A673 (cell line): ENCODE measurements at regions not wholly inside any gene's neighbourhood (a gene's known extent, or its start where the extent isn't known, plus 50 kb on each side); places are given as distances from the start of the nearest gene placed in this dataset.

ENCODE experiments used
- BruUV-seq: library from RNA; stranded (reverse); fragments of 400-500 nt; replicated peaks from 2 replicates; lab custom pipeline; 2021; lab: Mats Ljungman, UMichigan
- CTCF ChIA-PET: fragments of 300-600 bp; sonication (Branson Sonifier 250); formaldehyde crosslinking; loops from one replicate; lab custom pipeline; 2022; ENCODE audit warnings: antibody characterized with exemption; lab: Charles Lee
- POLR2A ChIA-PET: fragments of 300-600 bp; sonication (Branson Sonifier 250); formaldehyde crosslinking; loops from one replicate; lab custom pipeline; 2022; ENCODE audit warnings: antibody characterized with exemption; ENCODE audit not compliant: low non-redundant PET; lab: Charles Lee
- DNase-seq: peaks from one replicate; pipeline ENCODE4 v3.0.0-alpha.2; 2015; ENCODE audit warnings: low spot score
- H3K27ac ChIP-seq: fragments of 200-600 bp; sonication (generic); 2 replicates; pipeline ENCODE4 v1.5.1; 2016; ENCODE audit warnings: mixed run types, low read depth, mild to moderate bottlenecking, mixed read lengths, antibody characterized with exemption, low read length; ENCODE audit not compliant: poor library complexity, severe bottlenecking
- H3K27me3 ChIP-seq: fragments of 200-600 bp; sonication (generic); replicated peaks from 2 replicates; pipeline ENCODE4 v1.6.1; 2017; ENCODE audit warnings: mixed run types, low read depth, mild to moderate bottlenecking, mixed read lengths, antibody characterized with exemption, low read length; ENCODE audit not compliant: insufficient read depth, poor library complexity
- H3K36me3 ChIP-seq: fragments of 200-600 bp; sonication (generic); 2 replicates; pipeline ENCODE4 v1.6.1; 2016; ENCODE audit warnings: mixed run types, mild to moderate bottlenecking, mixed read lengths, antibody characterized with exemption, low read length; ENCODE audit not compliant: insufficient read depth, poor library complexity, severe bottlenecking
- H3K4me1 ChIP-seq: fragments of 200-600 bp; sonication (generic); 2 replicates; pipeline ENCODE4 v1.6.1; 2017; ENCODE audit warnings: mixed run types, mild to moderate bottlenecking, mixed read lengths, antibody characterized with exemption, low read length; ENCODE audit not compliant: insufficient read depth, poor library complexity, severe bottlenecking
- H3K4me3 ChIP-seq: fragments of 200-600 bp; sonication (generic); 2 replicates; pipeline ENCODE4 v1.5.1; 2016; ENCODE audit warnings: low read depth, mixed run types, mild to moderate bottlenecking, mixed read lengths, low read length; ENCODE audit not compliant: poor library complexity, severe bottlenecking
- H3K9me3 ChIP-seq: fragments of 200-600 bp; sonication (generic); 2 replicates; pipeline ENCODE4 v1.6.1; 2016; ENCODE audit warnings: mixed run types, low read depth, mild to moderate bottlenecking, mixed read lengths, antibody characterized with exemption, low read length; ENCODE audit not compliant: poor library complexity, severe bottlenecking
- CTCF ChIP-seq: fragments of 300-800, 200-600 bp; sonication (generic); conservative IDR thresholded peaks from 2 replicates; pipeline ENCODE4 v1.5.1; 2017; ENCODE audit warnings: low read depth, mild to moderate bottlenecking, antibody characterized with exemption, low read length, moderate library complexity, mixed read lengths
- EZH2 ChIP-seq: fragments of 200-600 bp; sonication (generic); IDR thresholded peaks from 2 replicates; pipeline ENCODE4 v1.6.1; 2017; ENCODE audit warnings: borderline replicate concordance, low read depth, mild to moderate bottlenecking, mixed read lengths, antibody characterized with exemption, low read length; ENCODE audit not compliant: poor library complexity, severe bottlenecking
- intact Hi-C: fragments of 100-400 bp; cut with micrococcal nuclease; formaldehyde crosslinking; loops from one replicate; pipeline ENCODE4 v1.10.0; 2022; ENCODE audit not compliant: unreplicated experiment

DNA sequence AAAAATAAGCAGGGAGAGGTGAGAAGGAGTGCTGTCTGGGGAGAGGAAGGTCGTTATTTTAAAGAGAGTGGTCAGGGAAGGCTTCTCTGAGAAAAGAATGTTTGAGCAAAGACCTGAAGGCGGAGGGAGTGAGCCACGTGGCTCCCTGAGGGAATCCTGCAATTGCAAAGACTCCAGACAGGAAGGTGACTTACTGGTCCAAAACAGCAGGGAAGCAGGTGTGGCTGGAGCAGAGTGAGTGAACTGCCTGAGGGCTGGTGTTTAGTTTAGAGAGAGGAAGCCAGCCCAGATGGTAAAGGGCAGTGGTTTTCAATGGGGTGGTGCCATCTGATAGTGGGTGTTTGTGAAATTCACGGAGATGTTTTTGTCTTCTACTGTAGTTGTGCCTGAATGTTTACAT lies 58.8 kb upstream of the LTA4H start:
- no peak for DNase-seq
- Histone ChIP-seq H3K4me1 (no peaks in the 10 kb centered on the region), H3K9me3 (no peaks in the 10 kb centered on the region), H3K36me3 (no peaks in the 10 kb centered on the region), H3K27me3 (no peaks in the 10 kb centered on the region), H3K27ac (no peak overlapping the region), H3K4me3 (no peak overlapping the region)
- intact Hi-C loops = no loop called here
- TF ChIP-seq CTCF (no peak), EZH2 (no peak)
- ChIA-PET CTCF (no interaction called here), POLR2A (no interaction called here)
- BruUV-seq = no TSS peak

GRCh38 chr12:96098631-96099030 lies 63.2 kb upstream of the LTA4H start:
- ChIA-PET POLR2A (no interaction called here), CTCF (no interaction called here)
- no peaks in the 10 kb centered on the region for H3K36me3 ChIP-seq
- DNase-seq = no peak
- H3K4me3 ChIP-seq = no peak overlapping the region
- intact Hi-C loops = no loop called here
- no peaks in the 10 kb centered on the region for H3K9me3 ChIP-seq
- no TSS peak for BruUV-seq
- no peaks in the 10 kb centered on the region for H3K4me1 ChIP-seq
- no peaks in the 10 kb centered on the region for H3K27me3 ChIP-seq
- no peak overlapping the region for H3K27ac ChIP-seq
- TF ChIP-seq EZH2 (no peak), CTCF (no peak)

- ChIA-PET POLR2A (no interaction called here), CTCF (no interaction called here)
- Histone ChIP-seq H3K27me3 (no peaks in the 10 kb centered on the region), H3K27ac (no peak overlapping the region), H3K9me3 (no peaks in the 10 kb centered on the region), H3K4me3 (no peak overlapping the region), H3K36me3 (no peaks in the 10 kb centered on the region), H3K4me1 (no peaks in the 10 kb centered on the region)
- intact Hi-C loops = no loop called here
- TF ChIP-seq CTCF = no peak
- TF ChIP-seq EZH2 = no peak
- DNase-seq = no peak
- BruUV-seq = no TSS peak
These were observed 64.0 kb upstream of the LTA4H start for GRCh38 chr12:96099421-96099820.

GRCh38 chr12:96099986-96100385 lies 64.6 kb upstream of the LTA4H start:
- ChIA-PET POLR2A (no interaction called here), CTCF (no interaction called here)
- Histone ChIP-seq H3K4me3 (no peak overlapping the region), H3K4me1 (no peaks in the 10 kb centered on the region), H3K9me3 (no peaks in the 10 kb centered on the region), H3K27me3 (no peaks in the 10 kb centered on the region), H3K36me3 (no peaks in the 10 kb centered on the region), H3K27ac (no peak overlapping the region)
- no TSS peak for BruUV-seq
- TF ChIP-seq CTCF (no peak), EZH2 (no peak)
- DNase-seq = no peak
- intact Hi-C loops = no loop called here
